HEK293T (cell line): ENCODE measurements at regions not wholly inside any gene's neighbourhood (a gene's known extent, or its start where the extent isn't known, plus 50 kb on each side); places are given as distances from the start of the nearest gene placed in this dataset.

Source experiments
- CTCF ChIA-PET: fragments of 350-600 bp; formaldehyde crosslinking; extraction: SDS; loops from one replicate; lab custom pipeline; 2021; ENCODE audit warnings: antibody characterized with exemption, inconsistent platforms; lab: Yijun Ruan, JAX
- POLR2A ChIA-PET: fragments of 350-600 bp; formaldehyde crosslinking; extraction: SDS; loops from one replicate; lab custom pipeline; 2020; ENCODE audit warnings: antibody characterized with exemption, inconsistent platforms; lab: Yijun Ruan, JAX
- DNase-seq: peaks from one replicate; pipeline ENCODE4 v3.0.0; 2012; ENCODE audit warnings: mixed read lengths; ENCODE audit errors: extremely low spot score
- ARNT ChIP-seq: fragments of 450-650 bp; IDR thresholded peaks from 2 replicates; pipeline ENCODE4 v1.6.1; 2017; ENCODE audit warnings: mild to moderate bottlenecking
- BHLHE40 ChIP-seq: fragments of 450-650 bp; IDR thresholded peaks from 2 replicates; pipeline ENCODE4 v1.6.1; 2016; ENCODE audit warnings: mild to moderate bottlenecking, moderate library complexity, borderline replicate concordance
- CTBP1 ChIP-seq: fragments of 450-650 bp; IDR thresholded peaks from 2 replicates; pipeline ENCODE4 v1.6.1; 2016; ENCODE audit warnings: borderline replicate concordance
- ELF4 ChIP-seq: fragments of 450-650 bp; IDR thresholded peaks from 2 replicates; pipeline ENCODE4 v1.6.1; 2017; ENCODE audit warnings: antibody characterized with exemption
- FOXA1 ChIP-seq: fragments of 450-650 bp; IDR thresholded peaks from 2 replicates; pipeline ENCODE4 v1.6.1; 2016; ENCODE audit warnings: mild to moderate bottlenecking
- FOXK2 ChIP-seq: fragments of 450-650 bp; IDR thresholded peaks from 2 replicates; pipeline ENCODE4 v1.6.1; 2016; ENCODE audit warnings: mild to moderate bottlenecking
- FOXM1 ChIP-seq: fragments of 450-650 bp; IDR thresholded peaks from 2 replicates; pipeline ENCODE4 v1.6.1; 2017; ENCODE audit warnings: mild to moderate bottlenecking, borderline replicate concordance
- HDGF ChIP-seq: fragments of 450-650 bp; IDR thresholded peaks from 2 replicates; pipeline ENCODE4 v1.6.1; 2017; ENCODE audit warnings: antibody characterized with exemption, borderline replicate concordance
- L3MBTL2 ChIP-seq: fragments of 450-650 bp; conservative IDR thresholded peaks from 2 replicates; pipeline ENCODE4 v1.6.1; 2016; ENCODE audit warnings: mild to moderate bottlenecking
- LEF1 ChIP-seq: fragments of 450-650 bp; IDR thresholded peaks from 2 replicates; pipeline ENCODE4 v1.6.1; 2017; ENCODE audit warnings: mild to moderate bottlenecking, borderline replicate concordance
- NFRKB ChIP-seq: fragments of 450-650 bp; IDR thresholded peaks from 2 replicates; pipeline ENCODE4 v1.6.1; 2016; ENCODE audit warnings: mild to moderate bottlenecking, moderate library complexity
- SP1 ChIP-seq: fragments of 450-650 bp; IDR thresholded peaks from 2 replicates; pipeline ENCODE4 v1.6.1; 2017
- SUZ12 ChIP-seq: fragments of 450-650 bp; IDR thresholded peaks from 2 replicates; pipeline ENCODE4 v1.6.1; 2016; ENCODE audit warnings: mild to moderate bottlenecking
- TARDBP ChIP-seq: fragments of 450-650 bp; IDR thresholded peaks from 2 replicates; pipeline ENCODE4 v1.6.1; 2016
- ZNF384 ChIP-seq: fragments of 450-650 bp; IDR thresholded peaks from 2 replicates; pipeline ENCODE4 v1.6.1; 2016
- TF ChIP-seq, protein P1 (sequence below): fragments of 450-650 bp; IDR thresholded peaks from 2 replicates; pipeline ENCODE4 v1.6.1; 2016

DNA sequence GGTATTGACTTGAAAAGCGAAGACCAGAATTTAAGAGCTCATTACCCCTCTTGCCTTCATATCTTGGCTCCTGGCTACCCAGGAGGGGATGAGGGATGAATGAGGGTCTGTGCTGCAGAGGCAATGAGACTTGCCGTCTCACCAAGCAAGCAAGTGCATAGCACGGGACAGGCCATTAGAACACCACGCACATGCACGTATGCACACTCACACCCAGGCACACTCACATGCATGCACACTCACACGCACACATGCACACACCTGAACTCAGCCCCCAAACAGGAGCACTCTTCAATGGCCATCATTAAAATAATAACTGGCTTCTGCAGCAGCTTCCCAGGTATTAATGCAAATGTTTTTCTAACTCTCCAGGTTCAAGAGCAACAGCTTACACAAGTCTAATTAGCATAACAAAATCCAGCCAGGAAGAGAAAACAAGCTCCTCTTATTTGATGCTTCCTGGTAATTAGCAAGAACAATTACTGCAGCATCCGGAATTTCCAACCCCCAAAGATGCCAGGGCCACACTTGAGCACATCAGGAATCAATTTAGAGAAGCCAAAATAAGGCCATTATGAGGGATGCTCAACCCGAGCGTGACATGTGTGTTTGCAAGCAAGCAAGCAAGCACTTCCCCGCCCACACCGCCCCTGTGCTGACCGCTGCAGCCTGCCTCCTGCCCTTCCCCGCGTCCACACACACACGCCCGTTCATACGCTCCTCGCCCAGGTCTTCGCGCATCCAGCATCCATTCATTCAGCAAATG, 171.6 kb upstream of the TNRC6C start:
- DNase-seq: no peak
- TF ChIP-seq BHLHE40: no peak
- no peak for TF ChIP-seq LEF1
- no peak for TF ChIP-seq FOXM1
- CTCF ChIA-PET: no interaction called here
- POLR2A ChIA-PET: no interaction called here

DNA sequence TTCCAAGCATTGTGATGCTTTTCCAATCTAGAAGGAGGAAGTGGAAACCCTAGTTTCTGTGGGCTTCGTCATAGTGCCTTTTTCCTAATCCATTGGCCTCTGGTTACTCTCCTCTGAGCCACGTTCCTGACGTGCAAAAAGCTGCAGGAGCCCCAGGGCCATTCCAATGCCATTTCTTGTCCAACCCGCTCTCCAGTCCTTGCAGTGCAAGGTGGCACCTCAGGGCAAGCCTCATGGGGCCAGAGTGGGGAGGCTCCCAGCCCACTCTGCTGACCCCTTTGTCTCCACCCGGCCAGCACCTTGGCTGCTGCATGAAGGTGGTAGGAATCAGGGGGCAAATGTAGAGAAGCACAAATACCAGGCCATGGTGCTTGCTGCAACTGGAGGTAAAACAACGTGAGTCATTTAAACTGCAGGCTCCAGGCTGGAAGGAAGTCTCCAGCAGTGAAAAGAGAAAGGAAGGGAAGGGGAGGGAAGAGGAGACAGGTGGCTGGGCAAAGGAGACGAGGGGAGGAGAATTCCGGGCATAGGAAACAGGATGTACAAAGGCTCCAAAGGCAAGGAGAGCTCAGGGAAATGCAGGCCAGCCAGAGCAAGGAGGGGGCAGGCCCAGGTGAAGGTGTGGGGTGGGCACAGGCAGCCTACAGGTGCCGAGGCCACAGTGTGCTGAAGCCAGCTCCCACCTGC, 168.2 kb upstream of the TNRC6C start:
- CTCF ChIA-PET: no interaction called here
- POLR2A ChIA-PET: no interaction called here
- no peak for DNase-seq
- no peak for TF ChIP-seq ARNT
- no peak for TF ChIP-seq FOXA1

DNA sequence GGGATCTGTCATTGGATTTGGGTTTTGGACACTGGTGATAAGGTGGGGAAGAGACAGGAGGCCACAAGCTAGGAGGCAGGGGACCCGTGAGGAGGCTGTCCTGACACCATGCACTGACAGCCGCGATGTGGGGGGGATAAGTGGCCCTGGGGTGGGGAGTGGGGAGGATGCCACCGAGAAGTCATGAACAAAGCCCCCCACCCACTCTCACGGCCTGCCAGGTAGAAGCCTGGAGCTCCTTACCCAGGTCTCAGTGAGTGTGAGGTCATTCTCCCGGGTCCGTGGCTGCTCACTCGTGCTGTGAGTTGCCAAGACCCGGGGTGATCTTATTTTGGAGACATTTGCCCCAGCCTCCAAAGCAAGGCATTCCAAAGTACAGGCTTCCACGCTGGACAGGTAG, 165.9 kb upstream of the TNRC6C start:
- TF ChIP-seq L3MBTL2 (no peak), FOXK2 (no peak), FOXA1 (no peak), LEF1 (no peak), SP1 (no peak), BHLHE40 (no peak), FOXM1 (no peak), NFRKB (no peak), ELF4 (no peak), HDGF (no peak), CTBP1 (no peak)
- TF ChIP-seq, protein P1, sequence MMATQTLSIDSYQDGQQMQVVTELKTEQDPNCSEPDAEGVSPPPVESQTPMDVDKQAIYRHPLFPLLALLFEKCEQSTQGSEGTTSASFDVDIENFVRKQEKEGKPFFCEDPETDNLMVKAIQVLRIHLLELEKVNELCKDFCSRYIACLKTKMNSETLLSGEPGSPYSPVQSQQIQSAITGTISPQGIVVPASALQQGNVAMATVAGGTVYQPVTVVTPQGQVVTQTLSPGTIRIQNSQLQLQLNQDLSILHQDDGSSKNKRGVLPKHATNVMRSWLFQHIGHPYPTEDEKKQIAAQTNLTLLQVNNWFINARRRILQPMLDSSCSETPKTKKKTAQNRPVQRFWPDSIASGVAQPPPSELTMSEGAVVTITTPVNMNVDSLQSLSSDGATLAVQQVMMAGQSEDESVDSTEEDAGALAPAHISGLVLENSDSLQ: no peak
- POLR2A ChIA-PET: interaction anchor here (1.4 kb wide), 1 partner anchor 165 kb away, joined by 5 read pairs; the partner anchor contains the start of gene TNRC6C
- CTCF ChIA-PET: no interaction called here
- DNase-seq: no peak

DNA sequence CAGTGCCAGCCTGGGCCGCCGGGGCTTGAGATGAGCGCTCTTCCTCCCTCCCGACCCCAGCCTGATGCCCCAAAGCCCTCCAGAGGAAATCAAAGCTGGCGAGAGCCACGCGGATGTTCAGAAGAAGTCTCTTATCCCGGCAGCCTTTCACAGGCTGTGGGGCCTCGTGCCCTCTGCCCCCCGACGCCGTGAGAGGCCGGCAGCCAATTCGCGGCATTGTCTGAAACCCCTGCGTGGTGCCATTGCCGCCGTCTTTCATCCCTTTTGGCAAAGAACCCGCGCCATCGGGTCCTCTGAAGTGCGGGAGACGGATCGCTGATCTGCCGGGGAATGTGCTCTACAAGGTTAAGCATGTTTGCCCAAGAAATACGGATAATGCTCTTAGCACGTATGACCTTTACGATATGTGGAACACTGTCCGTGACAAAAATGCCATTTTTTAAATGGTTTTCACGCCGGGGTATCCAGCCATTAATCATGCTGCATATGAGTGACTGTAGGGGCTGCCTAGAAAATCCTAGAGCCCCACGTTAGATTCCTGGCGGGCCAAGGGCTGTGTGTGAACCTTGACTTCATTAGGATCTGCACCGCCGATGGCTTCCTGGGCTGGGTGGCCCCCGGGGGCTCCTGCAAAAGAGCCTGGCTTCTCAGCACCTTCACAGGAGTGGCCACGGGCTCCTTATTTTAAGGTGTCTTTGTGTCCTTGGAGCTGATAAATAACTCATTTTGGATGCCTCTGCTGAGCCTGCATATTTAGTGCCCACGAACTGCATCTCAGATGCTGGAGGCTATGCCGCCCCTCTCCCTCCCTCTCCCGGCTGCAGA, 165.1 kb upstream of the TNRC6C start:
- ChIA-PET POLR2A (interaction anchor here (1.4 kb wide), 1 partner anchor 165 kb away, joined by 5 read pairs; the partner anchor contains the start of gene TNRC6C), CTCF (no interaction called here)
- TF ChIP-seq, protein P1: no peak
- no peak for TF ChIP-seq NFRKB
- no peak for DNase-seq

DNA sequence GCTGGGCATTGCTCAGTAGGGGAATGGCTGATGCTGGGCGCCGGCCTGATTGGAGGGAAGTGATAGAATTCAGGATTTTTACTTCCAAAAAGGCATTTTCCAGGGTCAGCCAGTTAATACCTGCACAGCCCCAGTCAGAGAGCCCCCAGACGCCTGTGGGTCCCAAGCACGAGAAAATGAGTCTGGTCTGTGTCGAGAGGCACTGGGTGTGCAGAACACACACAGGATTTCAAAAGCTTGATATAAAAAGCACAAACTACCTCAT, 164.6 kb upstream of the TNRC6C start:
- ChIA-PET POLR2A (no interaction called here), CTCF (no interaction called here)
- DNase-seq: no peak
- TF ChIP-seq SUZ12: no peak
- TF ChIP-seq BHLHE40: no peak
- no peak for TF ChIP-seq CTBP1
- TF ChIP-seq ZNF384: no peak
- no peak for TF ChIP-seq FOXM1
- TF ChIP-seq LEF1: no peak
- no peak for TF ChIP-seq L3MBTL2
- no peak for TF ChIP-seq FOXA1
- no peak for TF ChIP-seq ARNT
- TF ChIP-seq ELF4: no peak
- no peak for TF ChIP-seq HDGF

DNA sequence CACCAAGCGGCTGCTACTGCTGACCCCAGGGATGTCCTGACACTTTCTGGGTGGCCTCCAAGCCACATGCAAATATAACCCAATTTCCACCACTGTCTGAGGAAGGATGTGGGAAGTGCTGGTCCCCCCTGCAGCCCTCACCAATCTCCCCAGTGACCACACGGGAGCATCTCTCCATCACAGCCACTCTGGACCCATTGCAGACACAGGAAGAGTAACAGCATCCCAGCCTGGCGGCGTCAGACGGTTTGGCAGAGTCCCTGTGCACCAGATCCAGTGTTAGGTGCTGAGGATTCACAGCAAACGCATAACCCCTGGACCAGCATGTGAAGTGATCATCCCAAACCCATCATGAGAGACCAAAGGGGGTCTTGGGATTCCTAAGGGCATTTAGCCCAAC, 163.7 kb upstream of the TNRC6C start:
- CTCF ChIA-PET: no interaction called here

DNA sequence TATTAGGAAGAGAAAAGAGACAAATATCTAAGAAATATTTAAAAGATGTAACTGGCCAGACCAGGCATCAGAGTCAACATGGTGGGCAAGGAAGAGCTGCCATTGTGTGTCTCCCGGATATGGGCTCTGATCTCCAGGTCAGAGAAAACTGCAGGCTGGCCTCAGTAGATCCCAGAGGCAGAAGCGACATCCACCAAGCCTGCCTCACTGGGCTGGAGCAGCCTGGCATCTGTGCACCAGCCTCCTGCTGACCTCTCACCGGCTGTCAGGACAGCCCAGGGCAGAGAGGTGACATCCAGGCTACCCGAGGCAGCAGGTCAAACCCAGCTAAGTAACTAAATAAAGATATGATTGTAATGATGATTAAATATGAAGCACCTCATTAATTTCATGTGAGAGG, 162.8 kb upstream of the TNRC6C start:
- TF ChIP-seq LEF1: no peak
- no peak for TF ChIP-seq SP1
- no peak for DNase-seq
- ChIA-PET CTCF (no interaction called here), POLR2A (no interaction called here)

More for the DNA sequence above, 163.7 kb upstream of the TNRC6C start:
- TF ChIP-seq SP1: no peak
- TF ChIP-seq CTBP1: no peak
- TF ChIP-seq LEF1: no peak
- TF ChIP-seq ELF4: no peak
- no peak for TF ChIP-seq FOXK2
- no peak for TF ChIP-seq TARDBP
- no peak for DNase-seq
- POLR2A ChIA-PET: no interaction called here
